Upper lobe of right lung (tissue), 1 donor: ENCODE measurements at regions not wholly inside any gene's neighbourhood (a gene's known extent, or its start where the extent isn't known, plus 50 kb on each side); places are given as distances from the start of the nearest gene placed in this dataset.
A peak's percentile ranks its signal among the peaks of the same experiment; 100 is the strongest.

ENCODE experiments used
- ATAC-seq: fragments of 200-7000 bp; cut with Tn5 transposase; one replicate; pipeline ENCODE4 v1.9.1; 2020; ENCODE audit warnings: mild to moderate bottlenecking, moderate library complexity
- DNase-seq: peaks from one replicate; pipeline ENCODE4 v3.0.0-alpha.2; 2020
- H3K27ac ChIP-seq: fragments of 200-600 bp; one replicate; pipeline ENCODE4 v1.8.0; 2022
- H3K27me3 ChIP-seq: fragments of 200-600 bp; one replicate; pipeline ENCODE4 v1.8.0; 2022; ENCODE audit warnings: mild to moderate bottlenecking
- H3K36me3 ChIP-seq: fragments of 200-600 bp; one replicate; pipeline ENCODE4 v1.8.0; 2022
- H3K4me1 ChIP-seq: fragments of 200-600 bp; one replicate; pipeline ENCODE4 v1.8.0; 2022
- H3K4me3 ChIP-seq: fragments of 200-600 bp; one replicate; pipeline ENCODE4 v1.8.0; 2022; ENCODE audit warnings: mild to moderate bottlenecking
- H3K9me3 ChIP-seq: fragments of 200-600 bp; one replicate; pipeline ENCODE4 v1.8.0; 2022
- CTCF ChIP-seq: fragments of 200-600 bp; IDR thresholded peaks from one replicate; pipeline ENCODE4 v1.8.0; 2022; ENCODE audit warnings: antibody characterized with exemption
- intact Hi-C: fragments of 100-400 bp; cut with DNase I; formaldehyde crosslinking; loops from one replicate; pipeline ENCODE4 v1.11.0; 2022
- donor health status: DM: no; HTN: yes; CAD: no; lungs with severe emphysema.

- no peaks in the 10 kb centered on the region for H3K4me1 ChIP-seq
- H3K27ac ChIP-seq: no peak overlapping the region
- ATAC-seq (no peak), DNase-seq (no peak)
- intact Hi-C loops: no loop called here
- H3K9me3 ChIP-seq: no peaks in the 10 kb centered on the region
- no peaks in the 10 kb centered on the region for H3K27me3 ChIP-seq
- no peak for TF ChIP-seq CTCF
- H3K36me3 ChIP-seq: no peaks in the 10 kb centered on the region
- H3K4me3 ChIP-seq: no peak overlapping the region
These were observed 124.1 kb upstream of the IGFBP7 start for GRCh38 chr4:57234252-57234775.

GRCh38 chr4:57233386-57233785 is 123.2 kb upstream of the IGFBP7 start:
- Histone ChIP-seq H3K27me3 (no peaks in the 10 kb centered on the region), H3K9me3 (no peaks in the 10 kb centered on the region), H3K4me1 (no peaks in the 10 kb centered on the region), H3K36me3 (no peaks in the 10 kb centered on the region), H3K4me3 (no peak overlapping the region), H3K27ac (no peak overlapping the region)
- intact Hi-C loops: no loop called here
- no peak for DNase-seq
- no peak for TF ChIP-seq CTCF
- ATAC-seq: peak; percentile 34

GRCh38 chr4:57231781-57232180 is 121.6 kb upstream of the IGFBP7 start:
- H3K27me3 ChIP-seq: no peaks in the 10 kb centered on the region
- no peak overlapping the region for H3K27ac ChIP-seq
- intact Hi-C loops: no loop called here
- TF ChIP-seq CTCF: no peak
- no peaks in the 10 kb centered on the region for H3K36me3 ChIP-seq
- DNase-seq (no peak), ATAC-seq (no peak)
- no peak overlapping the region for H3K4me3 ChIP-seq
- H3K4me1 ChIP-seq: no peaks in the 10 kb centered on the region
- H3K9me3 ChIP-seq: no peaks in the 10 kb centered on the region

- intact Hi-C loops: no loop called here
- H3K4me3 ChIP-seq: no peak overlapping the region
These were observed 110.5 kb upstream of the IGFBP7 start for GRCh38 chr4:57220734-57221133.

GRCh38 chr4:57220172-57220571 is 110.0 kb upstream of the IGFBP7 start:
- no peak for DNase-seq
- Histone ChIP-seq H3K36me3 (no peaks in the 10 kb centered on the region), H3K4me3 (no peak overlapping the region), H3K27me3 (no peaks in the 10 kb centered on the region), H3K9me3 (no peaks in the 10 kb centered on the region), H3K4me1 (no peaks in the 10 kb centered on the region), H3K27ac (no peak overlapping the region)
- intact Hi-C loops: no loop called here
- no peak for TF ChIP-seq CTCF
- ATAC-seq: no peak

More at GRCh38 chr4:57220734-57221133, 110.5 kb upstream of the IGFBP7 start:
- Histone ChIP-seq H3K27ac (no peak overlapping the region), H3K36me3 (no peaks in the 10 kb centered on the region), H3K27me3 (no peaks in the 10 kb centered on the region), H3K4me1 (no peaks in the 10 kb centered on the region), H3K9me3 (no peaks in the 10 kb centered on the region)
- no peak for TF ChIP-seq CTCF
- DNase-seq (no peak), ATAC-seq (no peak)

GRCh38 chr4:57219431-57219830 is 109.2 kb upstream of the IGFBP7 start:
- H3K27ac ChIP-seq: no peak overlapping the region
- intact Hi-C loops: no loop called here
- no peaks in the 10 kb centered on the region for H3K4me1 ChIP-seq
- TF ChIP-seq CTCF: no peak
- no peak for DNase-seq
- H3K9me3 ChIP-seq: no peaks in the 10 kb centered on the region
- ATAC-seq: no peak
- no peaks in the 10 kb centered on the region for H3K36me3 ChIP-seq
- H3K4me3 ChIP-seq: no peak overlapping the region
- H3K27me3 ChIP-seq: no peaks in the 10 kb centered on the region
